ENCODE measurements at regions not wholly inside any gene's neighbourhood (a gene's known extent, or its start where the extent isn't known, plus 50 kb on each side); places are given as distances from the start of the nearest gene placed in this dataset.

GRCh38 chr13:65301506-65301905, 1928.6 kb downstream of the PCDH9 start:
- ATAC-seq: no peak
- intact Hi-C loops (cut with DNase I): no loop called here
- H3K4me3 ChIP-seq: no peak overlapping the region

GRCh38 chr13:65300220-65300619, 1929.9 kb downstream of the PCDH9 start:
- Histone ChIP-seq H3K4me3 (no peak overlapping the region), H3K27me3 (ENCODE audit: insufficient read depth in 3 of 3, low read length in 2 of 3) (no peaks in the 10 kb centered on the region), H3K4me1 (no peaks in the 10 kb centered on the region), H3K36me3 (ENCODE audit: insufficient read depth in 1 of 2, low read depth in 1 of 2) (no peaks in the 10 kb centered on the region), H3K9me3 (no peaks in the 10 kb centered on the region), H3K27ac (no peak overlapping the region)
- no peak for ATAC-seq
- no peak for TF ChIP-seq CTCF (IDR thresholded peaks at IDR 0.05)
- no peak for DNase-seq
- intact Hi-C loops (cut with DNase I): no loop called here

More at GRCh38 chr13:65301506-65301905, 1928.6 kb downstream of the PCDH9 start:
- no peaks in the 10 kb centered on the region for H3K4me1 ChIP-seq
- H3K9me3 ChIP-seq: no peaks in the 10 kb centered on the region
- DNase-seq: no peak
- no peak overlapping the region for H3K27ac ChIP-seq
- H3K36me3 ChIP-seq (ENCODE audit: insufficient read depth in 1 of 2, low read depth in 1 of 2): no peaks in the 10 kb centered on the region
- no peak for TF ChIP-seq CTCF (IDR thresholded peaks at IDR 0.05)
- H3K27me3 ChIP-seq (ENCODE audit: insufficient read depth in 3 of 3, low read length in 2 of 3): no peaks in the 10 kb centered on the region

- TF ChIP-seq CTCF (IDR thresholded peaks at IDR 0.05): no peak
- no peaks in the 10 kb centered on the region for H3K36me3 ChIP-seq (ENCODE audit: insufficient read depth in 1 of 2, low read depth in 1 of 2)
- H3K4me1 ChIP-seq: no peaks in the 10 kb centered on the region
- WGBS, 3 donors: 70 to 74% (median 71%) methylated on average over 4 of the region's 4 CpGs
- H3K27ac ChIP-seq: no peak overlapping the region
- DNase-seq (no peak), ATAC-seq (no peak)
- H3K4me3 ChIP-seq: no peak overlapping the region
- intact Hi-C loops (cut with DNase I): no loop called here
- no peaks in the 10 kb centered on the region for H3K9me3 ChIP-seq
- no peaks in the 10 kb centered on the region for H3K27me3 ChIP-seq (ENCODE audit: insufficient read depth in 3 of 3, low read length in 2 of 3)
These were observed 1936.5 kb downstream of the PCDH9 start for GRCh38 chr13:65293530-65294198.

GRCh38 chr13:65292488-65292901, 1937.6 kb downstream of the PCDH9 start:
- Histone ChIP-seq H3K9me3 (no peaks in the 10 kb centered on the region), H3K36me3 (ENCODE audit: insufficient read depth in 1 of 2, low read depth in 1 of 2) (no peaks in the 10 kb centered on the region), H3K27me3 (ENCODE audit: insufficient read depth in 3 of 3, low read length in 2 of 3) (no peaks in the 10 kb centered on the region), H3K4me3 (no peak overlapping the region), H3K27ac (no peak overlapping the region), H3K4me1 (no peaks in the 10 kb centered on the region)
- intact Hi-C loops (cut with DNase I): no loop called here
- 40 to 49% (median 47%) methylated on average over 2 of the region's 2 CpGs for WGBS, 3 donors
- ATAC-seq (no peak), DNase-seq (no peak)
- no peak for TF ChIP-seq CTCF (IDR thresholded peaks at IDR 0.05)

- no peak for DNase-seq
- intact Hi-C loops (cut with DNase I): no loop called here
- no peak for TF ChIP-seq CTCF (IDR thresholded peaks at IDR 0.05)
These were observed 1942.7 kb downstream of the PCDH9 start for GRCh38 chr13:65287405-65287804.

More at GRCh38 chr13:65287405-65287804, 1942.7 kb downstream of the PCDH9 start:
- no peaks in the 10 kb centered on the region for H3K36me3 ChIP-seq (ENCODE audit: insufficient read depth in 1 of 2, low read depth in 1 of 2)
- H3K4me3 ChIP-seq: no peak overlapping the region
- H3K27me3 ChIP-seq (ENCODE audit: insufficient read depth in 3 of 3, low read length in 2 of 3): no peaks in the 10 kb centered on the region
- WGBS, 3 donors: 91 to 100% (median 93%) methylated on average over 1 of the region's 1 CpG
- H3K27ac ChIP-seq: no peak overlapping the region
- no peak for ATAC-seq
- H3K9me3 ChIP-seq: no peaks in the 10 kb centered on the region
- no peaks in the 10 kb centered on the region for H3K4me1 ChIP-seq

Measured in psoas muscle (tissue), 7 donors.